ENCODE measurements at regions not wholly inside any gene's neighbourhood (a gene's known extent, or its start where the extent isn't known, plus 50 kb on each side); places are given as distances from the start of the nearest gene placed in this dataset.

GRCh38 chr1:239870194-239870593 lies 221.5 kb upstream of the FMN2 start:
- TF ChIP-seq, protein P1, sequence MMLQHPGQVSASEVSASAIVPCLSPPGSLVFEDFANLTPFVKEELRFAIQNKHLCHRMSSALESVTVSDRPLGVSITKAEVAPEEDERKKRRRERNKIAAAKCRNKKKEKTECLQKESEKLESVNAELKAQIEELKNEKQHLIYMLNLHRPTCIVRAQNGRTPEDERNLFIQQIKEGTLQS (IDR thresholded peaks at IDR 0.05; ENCODE audit: insufficient read depth, low read depth, low read length) = no peak
- TF ChIP-seq JUND (IDR thresholded peaks at IDR 0.05; ENCODE audit: low read length) (no peak), RFX5 (IDR thresholded peaks at IDR 0.05; ENCODE audit: borderline replicate concordance, low read depth, low read length) (no peak)

Data from H1 (cell line).